ENCODE measurements at regions not wholly inside any gene's neighbourhood (a gene's known extent, or its start where the extent isn't known, plus 50 kb on each side); places are given as distances from the start of the nearest gene placed in this dataset.

DNA sequence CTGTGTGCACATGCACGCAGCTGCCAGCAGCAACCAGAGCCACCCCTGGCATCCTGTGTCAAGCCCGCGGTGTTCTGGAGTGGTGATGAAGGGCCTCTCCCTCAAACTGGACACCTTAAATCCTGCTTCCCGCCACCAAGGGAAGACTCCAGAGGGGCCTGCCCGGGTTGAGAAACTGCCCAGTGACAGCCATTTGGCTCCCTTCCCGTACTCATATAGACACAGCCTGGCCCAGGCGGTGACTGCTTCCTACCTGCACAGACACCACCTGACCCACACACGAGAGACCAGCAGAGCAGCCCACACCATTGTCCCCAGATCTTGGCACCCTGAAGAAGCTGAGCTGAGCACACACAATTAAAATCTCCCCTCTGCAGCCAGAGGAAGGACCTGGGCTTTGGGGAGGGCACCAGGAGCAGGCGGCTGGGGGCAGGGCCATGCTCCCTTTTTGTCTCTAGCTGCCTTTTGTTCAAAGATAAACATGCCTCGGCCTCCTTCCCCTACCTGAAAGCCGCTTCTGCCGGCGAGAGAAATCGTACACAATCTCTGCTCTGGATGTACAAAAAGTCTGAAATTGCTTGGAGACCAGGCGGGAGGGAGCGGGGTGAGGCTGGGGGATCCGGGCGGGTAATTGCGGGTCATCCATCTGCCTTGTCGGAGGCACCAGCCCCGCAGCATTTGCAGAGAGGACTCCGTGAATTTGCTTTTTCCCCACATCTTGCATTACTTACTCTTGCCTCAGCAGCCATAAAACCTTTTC is 78.4 kb downstream of the TSPAN17 start:
- TF ChIP-seq FOS (IDR thresholded peaks at IDR 0.05; ENCODE audit: borderline replicate concordance, insufficient read depth, low read length) (no peak), MYC (IDR thresholded peaks at IDR 0.05; ENCODE audit: low read depth, low read length) (no peak), JUN (IDR thresholded peaks at IDR 0.05; ENCODE audit: borderline replicate concordance, insufficient read depth, insufficient read length, low read depth) (no peak), CTCF (IDR thresholded peaks at IDR 0.05; ENCODE audit: extremely low read depth in 1 of 2, insufficient read depth in 1 of 2, low read depth in 1 of 2, low read length in 2 of 2) (no peak), POLR2AphosphoS5 (IDR thresholded peaks at IDR 0.05; ENCODE audit: insufficient read depth, low read depth, low read length) (no peak), GATA2 (IDR thresholded peaks at IDR 0.05; ENCODE audit: insufficient read depth, insufficient read length, low read depth, low read length) (no peak), EZH2 (IDR thresholded peaks at IDR 0.05; ENCODE audit: borderline replicate concordance, low read depth, low read length, severe bottlenecking) (no peak), POLR2A (IDR thresholded peaks at IDR 0.05; ENCODE audit: low read depth, low read length) (no peak)
- TF ChIP-seq, protein P1, sequence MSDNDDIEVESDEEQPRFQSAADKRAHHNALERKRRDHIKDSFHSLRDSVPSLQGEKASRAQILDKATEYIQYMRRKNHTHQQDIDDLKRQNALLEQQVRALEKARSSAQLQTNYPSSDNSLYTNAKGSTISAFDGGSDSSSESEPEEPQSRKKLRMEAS (IDR thresholded peaks at IDR 0.05; ENCODE audit: insufficient read depth, insufficient read length), result no peak
- H3K9me1 ChIP-seq (replicated peaks; ENCODE audit: control insufficient read depth, extremely low read depth, insufficient read depth, low read length), result no peaks in the 10 kb centered on the region
- no peak for DNase-seq (ENCODE audit: low read depth, low spot score)
- intact Hi-C loops (cut with micrococcal nuclease) (loop anchor here (2.0 kb wide), 1 partner anchor 29 kb away; no protein-coding TSS in a partner anchor), dilution Hi-C loops (cut with MboI; ENCODE audit: extremely low pct_ligation_motif_present, low sequenced_read_pairs) (no loop called here)
- H3K4me3 ChIP-seq (replicated peaks in 1 of 3; ENCODE audit: insufficient read depth in 1 of 3, low read depth in 1 of 3, low read length in 3 of 3), result no peak overlapping the region
- no peak overlapping the region for H3K9ac ChIP-seq (replicated peaks; ENCODE audit: extremely low read depth, insufficient read depth, low read length)
- no peak overlapping the region for H2AFZ ChIP-seq (ENCODE audit: low read depth, low read length)
- FAIRE-seq, result no peak
- H3K9me3 ChIP-seq (replicated peaks; ENCODE audit: control insufficient read depth, insufficient read depth, low read length), result no peaks in the 10 kb centered on the region
- H3K27me3 ChIP-seq (ENCODE audit: control insufficient read depth in 2 of 2, insufficient read depth in 2 of 2, low read length in 2 of 2), result peaks cover 13% of the 10 kb centered on the region in 2 experiments
- ChIA-PET CTCF (no interaction called here), POLR2A (no interaction called here)
- BruUV-seq (replicated peaks), result no TSS peak
- no peaks in the 10 kb centered on the region for H3K79me2 ChIP-seq (ENCODE audit: control insufficient read depth, insufficient read depth, low read length)
- H3K4me1 ChIP-seq (ENCODE audit: control insufficient read depth, extremely low read depth, insufficient read depth, low read length), result no peaks in the 10 kb centered on the region
- H3K27ac ChIP-seq (ENCODE audit: insufficient read depth, low read depth, low read length), result no peak overlapping the region
- no peaks in the 10 kb centered on the region for H3K36me3 ChIP-seq (ENCODE audit: control insufficient read depth in 2 of 2, extremely low read depth in 1 of 2, insufficient read depth in 2 of 2, low read length in 2 of 2)
- H3K4me2 ChIP-seq (ENCODE audit: insufficient read depth, low read length), result no peak overlapping the region
- no peaks in the 10 kb centered on the region for H4K20me1 ChIP-seq (replicated peaks; ENCODE audit: control insufficient read depth, extremely low read depth, insufficient read depth, low read length)

Measured in endothelial cell of umbilical vein (primary cell).